Tibial nerve (tissue), 4 donors: ENCODE measurements at regions not wholly inside any gene's neighbourhood (a gene's known extent, or its start where the extent isn't known, plus 50 kb on each side); places are given as distances from the start of the nearest gene placed in this dataset.

ENCODE experiments used
- DNase-seq, 2 donors: peaks; one replicate each; pipeline ENCODE4 v3.0.0-alpha.2; 2019; ENCODE audit warnings: low spot score in 2 of 2
- H3K27ac ChIP-seq, 4 donors: fragments of 200-600 bp; sonication (generic) in 3 of 4; one replicate each; pipeline ENCODE4 v1.5.1; 2017 to 2019; ENCODE audit warnings: mild to moderate bottlenecking in 1 of 4
- H3K27me3 ChIP-seq, 2 donors: fragments of 200-600 bp; sonication (generic) in 1 of 2; one replicate each; pipeline versions ENCODE4 v1.5.1 to v1.6.0; 2017 to 2019
- H3K36me3 ChIP-seq, 3 donors: fragments of 200-600 bp; sonication (generic); one replicate each; pipeline ENCODE4 v1.5.1; 2018 to 2019
- H3K4me1 ChIP-seq, 4 donors: fragments of 200-600 bp; sonication (generic) in 3 of 4; one replicate each; pipeline ENCODE4 v1.5.1; 2017 to 2019
- H3K4me3 ChIP-seq, 4 donors: fragments of 200-600 bp; sonication (generic) in 3 of 4; one replicate each; pipeline ENCODE4 v1.5.1; 2017 to 2019; ENCODE audit warnings: mild to moderate bottlenecking in 1 of 4, moderate library complexity in 1 of 4
- H3K9me3 ChIP-seq, 4 donors: fragments of 200-600 bp; sonication (generic) in 3 of 4; one replicate each; pipeline ENCODE4 v1.5.1; 2017 to 2019
- EP300 ChIP-seq, 2 donors: sonication (generic); formaldehyde crosslinking; IDR thresholded peaks; one replicate each; pipeline ENCODE4 v1.6.1; 2017; ENCODE audit warnings: antibody characterized with exemption in 2 of 2, mild to moderate bottlenecking in 1 of 2
- POLR2A ChIP-seq, 2 donors: fragments of 450-650 bp; IDR thresholded peaks; one replicate each; pipeline ENCODE4 v1.6.1; 2017; ENCODE audit warnings: antibody characterized with exemption in 2 of 2, mild to moderate bottlenecking in 2 of 2, moderate library complexity in 2 of 2
- WGBS, 2 donors: methylation state at CpG; one replicate each; pipeline ENCODE4 v1.1.5; 2018; 5-methylcytosine and 5-hydroxymethylcytosine counted together
- TF ChIP-seq, protein P1 (sequence below), 5 experiments: fragments of 200-600 bp in 3 of 5; fragments of 450-650 bp in 2 of 5; sonication (generic) in 3 of 5; IDR thresholded peaks; one replicate each; pipeline ENCODE4 v1.5.1; 2016 to 2019; ENCODE audit warnings: antibody characterized with exemption in 5 of 5, mild to moderate bottlenecking in 3 of 5, moderate library complexity in 2 of 5

DNA sequence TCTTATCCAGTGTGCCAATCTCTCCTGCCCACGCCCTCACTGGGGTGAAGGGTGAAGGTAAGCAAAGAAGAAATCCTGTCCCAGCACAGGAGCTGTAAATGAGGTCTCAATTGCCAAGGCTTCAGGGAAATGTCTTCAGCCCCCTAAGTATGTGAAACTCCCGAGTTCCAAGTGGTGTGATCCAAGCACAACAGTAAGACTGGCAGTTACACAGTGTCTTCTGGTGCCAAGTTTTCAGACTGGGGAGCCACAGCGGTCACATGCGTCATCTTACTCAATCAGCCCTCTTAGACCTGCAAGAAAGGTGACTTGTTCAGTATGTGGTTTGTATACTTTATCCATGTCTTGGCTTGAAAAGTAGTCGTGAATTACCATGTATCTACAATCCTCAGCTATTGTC is 55.0 kb upstream of the SPRED2 start:
- H3K27me3 ChIP-seq, result no peaks in the 10 kb centered on the region
- H3K4me3 ChIP-seq, result no peak overlapping the region
- TF ChIP-seq, protein P1, sequence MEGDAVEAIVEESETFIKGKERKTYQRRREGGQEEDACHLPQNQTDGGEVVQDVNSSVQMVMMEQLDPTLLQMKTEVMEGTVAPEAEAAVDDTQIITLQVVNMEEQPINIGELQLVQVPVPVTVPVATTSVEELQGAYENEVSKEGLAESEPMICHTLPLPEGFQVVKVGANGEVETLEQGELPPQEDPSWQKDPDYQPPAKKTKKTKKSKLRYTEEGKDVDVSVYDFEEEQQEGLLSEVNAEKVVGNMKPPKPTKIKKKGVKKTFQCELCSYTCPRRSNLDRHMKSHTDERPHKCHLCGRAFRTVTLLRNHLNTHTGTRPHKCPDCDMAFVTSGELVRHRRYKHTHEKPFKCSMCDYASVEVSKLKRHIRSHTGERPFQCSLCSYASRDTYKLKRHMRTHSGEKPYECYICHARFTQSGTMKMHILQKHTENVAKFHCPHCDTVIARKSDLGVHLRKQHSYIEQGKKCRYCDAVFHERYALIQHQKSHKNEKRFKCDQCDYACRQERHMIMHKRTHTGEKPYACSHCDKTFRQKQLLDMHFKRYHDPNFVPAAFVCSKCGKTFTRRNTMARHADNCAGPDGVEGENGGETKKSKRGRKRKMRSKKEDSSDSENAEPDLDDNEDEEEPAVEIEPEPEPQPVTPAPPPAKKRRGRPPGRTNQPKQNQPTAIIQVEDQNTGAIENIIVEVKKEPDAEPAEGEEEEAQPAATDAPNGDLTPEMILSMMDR (IDR thresholded peaks at IDR 0.05), result no peak
- no peak for TF ChIP-seq EP300 (IDR thresholded peaks at IDR 0.05)
- no peak for TF ChIP-seq POLR2A (IDR thresholded peaks at IDR 0.05)
- H3K27ac ChIP-seq, result no peak overlapping the region
- no peaks in the 10 kb centered on the region for H3K36me3 ChIP-seq
- DNase-seq, result no peak
- 87 to 88% methylated on average over 5 of the region's 5 CpGs for WGBS, 2 donors
- peaks cover 0 to 9% (median 0%) of the 10 kb centered on the region in 4 donors for H3K4me1 ChIP-seq
- no peaks in the 10 kb centered on the region for H3K9me3 ChIP-seq

DNA sequence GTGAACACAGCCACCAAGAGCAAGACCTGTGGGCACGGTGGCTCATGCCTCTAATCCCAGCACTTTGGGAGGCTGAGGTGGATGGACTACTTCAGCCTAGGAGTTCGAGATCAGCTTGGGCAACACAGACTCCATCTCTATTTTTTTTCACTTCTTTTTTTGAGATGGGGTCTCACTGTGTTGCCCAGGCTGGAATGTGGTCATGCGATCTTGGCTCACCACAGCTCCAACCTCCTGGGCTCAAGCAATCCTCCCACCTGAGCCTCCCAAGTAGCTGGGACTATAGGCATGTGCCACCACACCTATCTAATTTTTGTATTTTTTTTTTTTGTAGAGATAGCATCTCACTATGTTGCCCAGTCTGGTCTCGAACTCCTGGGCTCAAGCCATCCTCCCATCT is 54.4 kb upstream of the SPRED2 start:
- Histone ChIP-seq H3K36me3 (no peaks in the 10 kb centered on the region), H3K4me3 (no peak overlapping the region), H3K9me3 (no peaks in the 10 kb centered on the region), H3K27ac (no peak overlapping the region), H3K27me3 (no peaks in the 10 kb centered on the region), H3K4me1 (peaks cover 0 to 8% (median 0%) of the 10 kb centered on the region in 4 donors)
- TF ChIP-seq EP300 (IDR thresholded peaks at IDR 0.05), result no peak
- TF ChIP-seq, protein P1 (IDR thresholded peaks at IDR 0.05), result no peak
- no peak for TF ChIP-seq POLR2A (IDR thresholded peaks at IDR 0.05)
- 86 to 89% methylated on average over 4 of the region's 4 CpGs for WGBS, 2 donors
- no peak for DNase-seq

DNA sequence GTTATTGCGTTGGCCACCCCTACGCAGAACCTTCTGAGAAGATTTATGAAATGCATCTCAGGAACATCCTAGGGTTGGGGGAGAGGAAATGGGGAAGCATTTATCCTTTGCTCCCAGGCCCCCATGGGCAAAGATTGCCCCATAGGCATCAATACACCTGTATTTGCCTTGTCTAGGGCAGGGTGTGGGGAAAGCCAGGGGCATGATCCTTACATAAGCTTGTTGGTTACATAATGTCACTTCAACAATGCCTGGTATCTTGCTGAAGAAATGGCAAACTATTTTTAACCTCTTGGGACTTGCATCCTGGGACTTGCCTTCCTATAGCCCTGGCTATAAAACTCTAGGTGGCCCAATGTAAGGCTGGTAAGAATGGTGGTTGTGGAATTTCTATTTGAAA is 53.9 kb upstream of the SPRED2 start:
- WGBS, 2 donors, result 92 to 93% methylated on average over 2 of the region's 2 CpGs

DNA sequence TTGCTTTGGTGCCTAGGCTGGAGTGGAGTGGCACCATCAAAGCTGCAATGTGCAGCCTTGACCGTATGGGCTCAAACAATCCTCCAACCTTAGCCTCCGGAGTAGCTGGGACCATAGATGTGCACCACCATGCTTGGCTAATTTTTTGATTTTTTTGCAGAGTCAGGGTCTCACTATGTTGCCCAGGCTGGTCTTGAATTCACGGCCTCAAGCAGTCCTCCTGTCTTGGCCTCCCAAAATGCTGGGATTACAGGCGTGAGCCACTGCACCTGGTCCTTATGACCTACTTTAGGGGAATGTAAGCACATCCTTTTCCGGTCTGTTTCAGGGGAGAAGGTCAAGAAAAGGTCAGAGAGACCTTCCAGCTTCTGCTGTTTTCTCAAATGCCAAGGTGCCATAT is 53.4 kb upstream of the SPRED2 start:
- Histone ChIP-seq H3K27ac (no peak overlapping the region), H3K27me3 (no peaks in the 10 kb centered on the region), H3K4me3 (no peak overlapping the region), H3K4me1 (no peaks in the 10 kb centered on the region), H3K36me3 (no peaks in the 10 kb centered on the region), H3K9me3 (no peaks in the 10 kb centered on the region)
- no peak for DNase-seq
- TF ChIP-seq, protein P1 (IDR thresholded peaks at IDR 0.05), result no peak
- TF ChIP-seq EP300 (IDR thresholded peaks at IDR 0.05) (no peak), POLR2A (IDR thresholded peaks at IDR 0.05) (no peak)
- 96 to 98% methylated on average over 5 of the region's 5 CpGs for WGBS, 2 donors

More for the DNA sequence above, 53.9 kb upstream of the SPRED2 start:
- DNase-seq, result no peak
- no peak overlapping the region for H3K27ac ChIP-seq
- TF ChIP-seq, protein P1 (IDR thresholded peaks at IDR 0.05), result no peak
- TF ChIP-seq EP300 (IDR thresholded peaks at IDR 0.05) (no peak), POLR2A (IDR thresholded peaks at IDR 0.05) (no peak)
- peaks cover 0 to 2% (median 0%) of the 10 kb centered on the region in 4 donors for H3K4me1 ChIP-seq
- no peaks in the 10 kb centered on the region for H3K36me3 ChIP-seq
- H3K4me3 ChIP-seq, result no peak overlapping the region
- no peaks in the 10 kb centered on the region for H3K27me3 ChIP-seq
- H3K9me3 ChIP-seq, result no peaks in the 10 kb centered on the region

DNA sequence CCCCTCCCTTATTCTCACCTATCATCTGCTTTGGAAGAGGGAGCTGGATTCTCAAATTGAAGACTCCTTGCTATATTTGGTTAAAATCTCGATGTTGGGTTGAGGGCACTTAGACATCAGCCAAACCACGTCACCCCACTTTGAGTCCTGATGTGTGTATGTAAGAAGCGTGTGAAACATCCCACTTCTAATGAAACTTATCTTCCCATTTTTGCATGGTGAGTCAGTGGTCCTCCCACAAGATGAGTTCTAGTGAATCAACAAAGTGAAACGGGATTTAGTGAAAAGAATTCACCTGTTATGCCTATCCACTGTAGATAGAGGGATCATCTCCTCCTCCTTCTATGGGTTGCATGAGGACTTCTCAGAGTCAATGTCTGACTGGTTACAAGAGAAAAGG is 51.4 kb upstream of the SPRED2 start:
- Histone ChIP-seq H3K9me3 (no peaks in the 10 kb centered on the region), H3K27ac (no peak overlapping the region), H3K27me3 (no peaks in the 10 kb centered on the region), H3K4me3 (no peak overlapping the region), H3K36me3 (no peaks in the 10 kb centered on the region), H3K4me1 (no peaks in the 10 kb centered on the region)
- TF ChIP-seq POLR2A (IDR thresholded peaks at IDR 0.05), result no peak
- TF ChIP-seq, protein P1 (IDR thresholded peaks at IDR 0.05), result no peak
- no peak for TF ChIP-seq EP300 (IDR thresholded peaks at IDR 0.05)
- no peak for DNase-seq
- 82 to 85% methylated on average over 4 of the region's 4 CpGs for WGBS, 2 donors
